ENCODE measurements at regions not wholly inside any gene's neighbourhood (a gene's known extent, or its start where the extent isn't known, plus 50 kb on each side); places are given as distances from the start of the nearest gene placed in this dataset.

GRCh38 chr2:126536605-126537200 is 119.3 kb upstream of the GYPC start:
- DNase-seq (ENCODE audit: low read depth, low spot score) = no peak

GRCh38 chr2:126539101-126539500 is 116.9 kb upstream of the GYPC start:
- DNase-seq (ENCODE audit: low read depth, low spot score) = no peak

GRCh38 chr2:126542247-126542646 is 113.7 kb upstream of the GYPC start:
- DNase-seq (ENCODE audit: low read depth, low spot score) = no peak

- DNase-seq (ENCODE audit: low read depth, low spot score) = no peak
Measured at GRCh38 chr2:126543081-126543480, 112.9 kb upstream of the GYPC start.

GRCh38 chr2:126558029-126558428 is 97.9 kb upstream of the GYPC start:
- DNase-seq (ENCODE audit: low read depth, low spot score) = no peak

- no peak for DNase-seq (ENCODE audit: low read depth, low spot score)
Measured at GRCh38 chr2:126568734-126569133, 87.2 kb upstream of the GYPC start.

GRCh38 chr2:126571403-126571802 is 84.6 kb upstream of the GYPC start:
- no peak for DNase-seq (ENCODE audit: low read depth, low spot score)

GRCh38 chr2:126575631-126576030 is 80.3 kb upstream of the GYPC start:
- no peak for DNase-seq (ENCODE audit: low read depth, low spot score)

GRCh38 chr2:126579868-126580267 is 76.1 kb upstream of the GYPC start:
- no peak for DNase-seq (ENCODE audit: low read depth, low spot score)

- DNase-seq (ENCODE audit: low read depth, low spot score) = no peak
Measured at GRCh38 chr2:126586317-126586716, 69.6 kb upstream of the GYPC start.

- no peak for DNase-seq (ENCODE audit: low read depth, low spot score)
Measured at GRCh38 chr2:126599062-126599461, 56.9 kb upstream of the GYPC start.

GRCh38 chr2:126600742-126601141 is 55.2 kb upstream of the GYPC start:
- no peak for DNase-seq (ENCODE audit: low read depth, low spot score)

- no peak for DNase-seq (ENCODE audit: low read depth, low spot score)
Measured at GRCh38 chr2:126602334-126602733, 53.6 kb upstream of the GYPC start.
